SK-N-SH (cell line): ENCODE measurements at regions not wholly inside any gene's neighbourhood (a gene's known extent, or its start where the extent isn't known, plus 50 kb on each side); places are given as distances from the start of the nearest gene placed in this dataset.

Source experiments
- CTCF ChIA-PET: fragments of 300-600, 350-600 bp; formaldehyde crosslinking; extraction: SDS; loops from one replicate; lab custom pipeline; 2021; lab: Yijun Ruan, JAX
- POLR2A ChIA-PET: fragments of 350-600 bp; sonication (Branson Sonifier 250); formaldehyde crosslinking; extraction: SDS; loops from one replicate; lab custom pipeline; 2020; ENCODE audit warnings: antibody characterized with exemption, inconsistent platforms; lab: Yijun Ruan, JAX
- DNase-seq: peaks from one replicate; pipeline ENCODE4 v3.0.0; 2012
- H2AFZ ChIP-seq: fragments of 200-600 bp; sonication (generic); 2 replicates; pipeline ENCODE4 v1.8.1; 2016; ENCODE audit warnings: antibody characterized with exemption, mild to moderate bottlenecking, low read depth
- H3F3A ChIP-seq: fragments of 200-600 bp; sonication (generic); replicated peaks from 2 replicates; pipeline ENCODE3; 2016; ENCODE audit warnings: antibody characterized with exemption, mild to moderate bottlenecking; ENCODE audit not compliant: insufficient read depth
- H3K27ac ChIP-seq, 2 experiments: fragments of 200-500 bp in 1 of 2; fragments of 200-600 bp in 1 of 2; sonication (Bioruptor generic) in 1 of 2; sonication (generic), shearing (Covaris generic) in 1 of 2; 2 replicates each; pipeline versions ENCODE4 v1.5.1 to v1.6.1; 2014 to 2016; ENCODE audit warnings: low read depth in 2 of 2, inconsistent platforms in 1 of 2, low read length in 1 of 2, mild to moderate bottlenecking in 1 of 2, mixed read lengths in 1 of 2
- H3K27me3 ChIP-seq: fragments of 200-600 bp; sonication (generic), shearing (Covaris generic); 2 replicates; pipeline ENCODE4 v1.6.1; 2016; ENCODE audit warnings: mixed run types; ENCODE audit not compliant: insufficient read depth
- H3K36me3 ChIP-seq, 2 experiments: fragments of 200-500 bp in 1 of 2; fragments of 200-600 bp in 1 of 2; sonication (Bioruptor generic) in 1 of 2; sonication (generic) in 1 of 2; replicated peaks in 1 of 2; 2 replicates each; pipeline versions ENCODE3 to v1.5.1; 2014 to 2016; ENCODE audit warnings: low read length in 1 of 2, mild to moderate bottlenecking in 1 of 2; ENCODE audit not compliant: insufficient read depth in 2 of 2, control insufficient read depth in 1 of 2
- H3K4me1 ChIP-seq, 2 experiments: fragments of 200-500 bp in 1 of 2; fragments of 200-600 bp in 1 of 2; sonication (Bioruptor generic) in 1 of 2; sonication (generic), shearing (Covaris generic) in 1 of 2; 2 replicates each; pipeline versions ENCODE4 v1.5.1 to v1.6.1; 2014 to 2016; ENCODE audit warnings: low read depth in 1 of 2, low read length in 1 of 2, mixed run types in 1 of 2; ENCODE audit not compliant: insufficient read depth in 2 of 2, control insufficient read depth in 1 of 2
- H3K4me2 ChIP-seq: fragments of 200-600 bp; sonication (generic), shearing (Covaris generic); 2 replicates; pipeline ENCODE4 v1.6.1; 2017; ENCODE audit warnings: mixed run types
- H3K4me3 ChIP-seq, 2 experiments: fragments of 200-500 bp in 1 of 2; fragments of 200-600 bp in 1 of 2; sonication (Bioruptor generic) in 1 of 2; sonication (generic), shearing (Covaris generic) in 1 of 2; 2 replicates each; pipeline versions ENCODE4 v1.5.1 to v1.8.1; 2014 to 2016; ENCODE audit warnings: low read depth in 2 of 2, inconsistent platforms in 1 of 2, low read length in 1 of 2, mild to moderate bottlenecking in 1 of 2, mixed read lengths in 1 of 2, moderate library complexity in 1 of 2
- H3K79me2 ChIP-seq: fragments of 200-600 bp; sonication (generic); 2 replicates; pipeline ENCODE4 v1.8.1; 2017; ENCODE audit warnings: mild to moderate bottlenecking; ENCODE audit not compliant: insufficient read depth
- H3K9ac ChIP-seq: fragments of 200-600 bp; sonication (generic); 2 replicates; pipeline ENCODE4 v1.6.1; 2017; ENCODE audit warnings: mixed run types
- H3K9me2 ChIP-seq: fragments of 200-600 bp; sonication (generic); 2 replicates; pipeline ENCODE4 v1.6.1; 2017; ENCODE audit warnings: mixed run types
- H3K9me3 ChIP-seq: fragments of 200-600 bp; sonication (generic); 2 replicates; pipeline ENCODE4 v1.6.1; 2017; ENCODE audit warnings: mixed run types, mild to moderate bottlenecking, moderate library complexity
- H4K20me1 ChIP-seq: fragments of 200-600 bp; sonication (generic); 2 replicates; pipeline ENCODE4 v1.6.1; 2017; ENCODE audit warnings: mild to moderate bottlenecking, mixed run types; ENCODE audit not compliant: insufficient read depth
- CHD2 ChIP-seq: fragments of 150-350 bp; IDR thresholded peaks from 2 replicates; pipeline ENCODE4 v1.6.1; 2018; ENCODE audit warnings: low read length; ENCODE audit not compliant: partially characterized antibody
- EP300 ChIP-seq, 2 experiments: IDR thresholded peaks; 2 replicates each; pipeline versions ENCODE4 v1.4.0 to v1.6.1; 2012; ENCODE audit warnings: borderline replicate concordance in 1 of 2, low read depth in 1 of 2, low read length in 1 of 2
- EZH2phosphoT487 ChIP-seq: fragments of 200-600 bp; sonication (generic); IDR thresholded peaks from 2 replicates; pipeline ENCODE4 v1.6.1; 2017; ENCODE audit warnings: low read depth, mixed run types, mild to moderate bottlenecking, antibody characterized with exemption, moderate library complexity, borderline replicate concordance
- FOXJ3 ChIP-seq: sonication (generic); formaldehyde crosslinking; IDR thresholded peaks from 2 replicates; pipeline ENCODE4 v1.5.1; 2020; ENCODE audit warnings: mild to moderate bottlenecking, missing genetic modification reagents
- JUND ChIP-seq: IDR thresholded peaks from 2 replicates; pipeline ENCODE4 v1.4.0; 2012
- MAX ChIP-seq: IDR thresholded peaks from 2 replicates; pipeline ENCODE4 v1.4.0; 2012; ENCODE audit warnings: low read depth
- MXI1 ChIP-seq: IDR thresholded peaks from 2 replicates; pipeline ENCODE4 v1.6.1; 2012; ENCODE audit warnings: mild to moderate bottlenecking, low read depth, low read length, improper control_type of control experiment
- NFIC ChIP-seq: IDR thresholded peaks from 2 replicates; pipeline ENCODE4 v1.4.0; 2012; ENCODE audit warnings: borderline replicate concordance
- RFX5 ChIP-seq: IDR thresholded peaks from 2 replicates; pipeline ENCODE4 v1.6.1; 2012; ENCODE audit warnings: mild to moderate bottlenecking, improper control_type of control experiment, low read length
- RXRA ChIP-seq: IDR thresholded peaks from 2 replicates; pipeline ENCODE4 v1.4.0; 2012; ENCODE audit warnings: low read depth, mild to moderate bottlenecking, borderline replicate concordance
- SMC3 ChIP-seq: IDR thresholded peaks from 2 replicates; pipeline ENCODE4 v1.6.1; 2012; ENCODE audit warnings: low read depth, low read length, improper control_type of control experiment
- TAF1 ChIP-seq: IDR thresholded peaks from 2 replicates; pipeline ENCODE4 v1.6.1; 2012; ENCODE audit warnings: low read depth, mild to moderate bottlenecking, low read length, moderate library complexity, borderline replicate concordance
- USF1 ChIP-seq: IDR thresholded peaks from 2 replicates; pipeline ENCODE4 v1.4.0; 2012; ENCODE audit warnings: low read depth, borderline replicate concordance
- YY1 ChIP-seq: IDR thresholded peaks from 2 replicates; pipeline ENCODE4 v1.4.0; 2012; ENCODE audit warnings: low read depth, mild to moderate bottlenecking
- ZBTB33 ChIP-seq: IDR thresholded peaks from 2 replicates; pipeline ENCODE4 v1.4.0; 2012; ENCODE audit warnings: low read depth, borderline replicate concordance
- WGBS: methylation state at CpG from one replicate; pipeline ENCODE4 v1.1.6; 2017; ENCODE audit warnings: low lambda C conversion rate; 5-methylcytosine and 5-hydroxymethylcytosine counted together

GRCh38 chr4:31783311-31783710 is 1063.1 kb downstream of the PCDH7 start:
- H3K27me3 ChIP-seq, result no peaks in the 10 kb centered on the region
- no peak for DNase-seq
- H3F3A ChIP-seq, result no peaks in the 10 kb centered on the region
- 9% methylated on average over 2 of the region's 2 CpGs for WGBS
- H2AFZ ChIP-seq, result no peak overlapping the region
- no peak overlapping the region for H3K4me2 ChIP-seq
- CTCF ChIA-PET, result no interaction called here
- POLR2A ChIA-PET, result no interaction called here
- H3K36me3 ChIP-seq, result no peaks in the 10 kb centered on the region
- H3K4me3 ChIP-seq, result no peak overlapping the region
- no peaks in the 10 kb centered on the region for H4K20me1 ChIP-seq
- no peaks in the 10 kb centered on the region for H3K9me2 ChIP-seq
- no peaks in the 10 kb centered on the region for H3K79me2 ChIP-seq
- no peak overlapping the region for H3K27ac ChIP-seq
- no peaks in the 10 kb centered on the region for H3K4me1 ChIP-seq
- H3K9me3 ChIP-seq, result no peaks in the 10 kb centered on the region
- TF ChIP-seq SMC3, result no peak
- TF ChIP-seq USF1, result no peak
- no peak for TF ChIP-seq MAX
- TF ChIP-seq CHD2, result no peak
- TF ChIP-seq RXRA, result no peak
- no peak for TF ChIP-seq ZBTB33
- no peak for TF ChIP-seq EZH2phosphoT487
- no peak for TF ChIP-seq RFX5
- no peak for TF ChIP-seq NFIC
- H3K9ac ChIP-seq, result no peak overlapping the region

GRCh38 chr4:31784558-31784957 is 1064.4 kb downstream of the PCDH7 start:
- POLR2A ChIA-PET, result no interaction called here
- WGBS, result 3% methylated on average over 2 of the region's 2 CpGs
- H3K79me2 ChIP-seq, result no peaks in the 10 kb centered on the region
- no peaks in the 10 kb centered on the region for H3F3A ChIP-seq
- H3K27me3 ChIP-seq, result no peaks in the 10 kb centered on the region
- H3K36me3 ChIP-seq, result no peaks in the 10 kb centered on the region
- H3K4me2 ChIP-seq, result no peak overlapping the region
- no peaks in the 10 kb centered on the region for H3K4me1 ChIP-seq
- H3K9me2 ChIP-seq, result no peaks in the 10 kb centered on the region
- no peak for DNase-seq
- H3K9me3 ChIP-seq, result no peaks in the 10 kb centered on the region
- TF ChIP-seq FOXJ3 (no peak), YY1 (no peak), TAF1 (no peak), EP300 (IDR thresholded peaks at IDR 0.05; ENCODE audit: borderline replicate concordance in 1 of 2, low read depth in 1 of 2, low read length in 1 of 2) (no peak), JUND (no peak), MXI1 (no peak)
- H2AFZ ChIP-seq, result no peak overlapping the region
- H3K27ac ChIP-seq, result no peak overlapping the region
- H3K4me3 ChIP-seq, result no peak overlapping the region
- CTCF ChIA-PET, result no interaction called here
- no peaks in the 10 kb centered on the region for H4K20me1 ChIP-seq
- no peak overlapping the region; the same call in 1 of the 2 replicates for H3K9ac ChIP-seq
